GM18907 (cell line): ENCODE measurements at regions not wholly inside any gene's neighbourhood (a gene's known extent, or its start where the extent isn't known, plus 50 kb on each side); places are given as distances from the start of the nearest gene placed in this dataset.
A peak's percentile ranks its signal among the peaks of the same experiment; 100 is the strongest.
"Not testable (repeated sequence)": the region's sequence is repeated elsewhere in the genome, so short reads cannot be mapped to it uniquely, and the experiment has no call there.

Source experiments
- ATAC-seq: cut with Tn5 transposase; IDR thresholded peaks from one replicate; pipeline ENCODE4 v1.9.1; 2021; ENCODE audit warnings: mild to moderate bottlenecking, moderate library complexity; ENCODE audit not compliant: unreplicated experiment

GRCh38 chr2:61679096-61679495, 140.9 kb upstream of the XPO1 start:
- no peak for ATAC-seq

GRCh38 chr2:61677942-61678341, 139.8 kb upstream of the XPO1 start:
- no peak for ATAC-seq

- no peak for ATAC-seq
These were observed 139.2 kb upstream of the XPO1 start for GRCh38 chr2:61677306-61677705.

- no peak for ATAC-seq
These were observed 137.0 kb upstream of the XPO1 start for GRCh38 chr2:61675204-61675603.

- ATAC-seq = no peak
These were observed 133.6 kb upstream of the XPO1 start for GRCh38 chr2:61671561-61672315.

GRCh38 chr2:61670591-61671501, 132.7 kb upstream of the XPO1 start:
- ATAC-seq = peak; percentile 60

- ATAC-seq = no peak
These were observed 126.0 kb upstream of the XPO1 start for GRCh38 chr2:61664190-61664589.

- ATAC-seq = no peak
These were observed 124.8 kb upstream of the XPO1 start for GRCh38 chr2:61662990-61663389.

- no peak for ATAC-seq
These were observed 122.6 kb upstream of the XPO1 start for GRCh38 chr2:61660511-61661388.

- ATAC-seq = no peak
These were observed 121.0 kb upstream of the XPO1 start for GRCh38 chr2:61658841-61659780.

GRCh38 chr2:61649946-61650345, 111.8 kb upstream of the XPO1 start:
- ATAC-seq = not testable (repeated sequence)

- no peak for ATAC-seq
These were observed 110.9 kb upstream of the XPO1 start for GRCh38 chr2:61649021-61649420.

- ATAC-seq = no peak
These were observed 108.9 kb upstream of the XPO1 start for GRCh38 chr2:61647044-61647443.

GRCh38 chr2:61645911-61646310, 107.8 kb upstream of the XPO1 start:
- no peak for ATAC-seq

GRCh38 chr2:61643153-61643552, 105.0 kb upstream of the XPO1 start:
- ATAC-seq = not testable (repeated sequence)

- ATAC-seq = no peak
These were observed 102.2 kb upstream of the XPO1 start for GRCh38 chr2:61640406-61640805.

GRCh38 chr2:61639721-61640120, 101.6 kb upstream of the XPO1 start:
- no peak for ATAC-seq

- ATAC-seq = no peak
These were observed 98.5 kb upstream of the XPO1 start for GRCh38 chr2:61636686-61637085.

- no peak for ATAC-seq
These were observed 96.4 kb upstream of the XPO1 start for GRCh38 chr2:61634512-61634911.

GRCh38 chr2:61633250-61633649, 95.1 kb upstream of the XPO1 start:
- no peak for ATAC-seq
